ENCODE measurements at regions not wholly inside any gene's neighbourhood (a gene's known extent, or its start where the extent isn't known, plus 50 kb on each side); places are given as distances from the start of the nearest gene placed in this dataset.

DNA sequence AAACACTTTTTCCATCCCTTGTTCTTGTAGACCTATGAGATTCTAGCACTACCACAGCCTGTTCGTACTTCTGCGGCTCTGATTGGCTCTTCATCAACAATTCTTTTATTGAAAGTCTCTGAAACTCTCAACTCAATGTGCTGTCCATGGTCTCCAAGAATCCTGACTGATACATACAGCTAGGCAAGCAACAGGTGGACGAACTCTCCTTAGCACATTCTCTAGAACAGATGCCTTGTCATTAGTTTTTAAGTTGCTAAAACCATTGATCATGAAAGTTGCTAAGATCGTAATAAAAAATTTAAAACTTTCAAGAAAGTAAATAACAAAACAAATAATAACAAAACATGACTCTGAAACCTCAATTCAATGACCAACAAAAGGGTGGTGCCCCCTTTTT, 210.5 kb downstream of the EPHA4 start:
- no peaks in the 10 kb centered on the region for H3K9me3 ChIP-seq
- intact Hi-C loops (cut with DNase I): no loop called here
- no peak overlapping the region for H3K27ac ChIP-seq
- no peak for ATAC-seq
- H3K36me3 ChIP-seq: no peaks in the 10 kb centered on the region
- H3K4me3 ChIP-seq: no peak overlapping the region
- H3K27me3 ChIP-seq: no peaks in the 10 kb centered on the region
- no peaks in the 10 kb centered on the region for H3K4me1 ChIP-seq
- TF ChIP-seq, protein P1, sequence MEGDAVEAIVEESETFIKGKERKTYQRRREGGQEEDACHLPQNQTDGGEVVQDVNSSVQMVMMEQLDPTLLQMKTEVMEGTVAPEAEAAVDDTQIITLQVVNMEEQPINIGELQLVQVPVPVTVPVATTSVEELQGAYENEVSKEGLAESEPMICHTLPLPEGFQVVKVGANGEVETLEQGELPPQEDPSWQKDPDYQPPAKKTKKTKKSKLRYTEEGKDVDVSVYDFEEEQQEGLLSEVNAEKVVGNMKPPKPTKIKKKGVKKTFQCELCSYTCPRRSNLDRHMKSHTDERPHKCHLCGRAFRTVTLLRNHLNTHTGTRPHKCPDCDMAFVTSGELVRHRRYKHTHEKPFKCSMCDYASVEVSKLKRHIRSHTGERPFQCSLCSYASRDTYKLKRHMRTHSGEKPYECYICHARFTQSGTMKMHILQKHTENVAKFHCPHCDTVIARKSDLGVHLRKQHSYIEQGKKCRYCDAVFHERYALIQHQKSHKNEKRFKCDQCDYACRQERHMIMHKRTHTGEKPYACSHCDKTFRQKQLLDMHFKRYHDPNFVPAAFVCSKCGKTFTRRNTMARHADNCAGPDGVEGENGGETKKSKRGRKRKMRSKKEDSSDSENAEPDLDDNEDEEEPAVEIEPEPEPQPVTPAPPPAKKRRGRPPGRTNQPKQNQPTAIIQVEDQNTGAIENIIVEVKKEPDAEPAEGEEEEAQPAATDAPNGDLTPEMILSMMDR (IDR thresholded peaks at IDR 0.05): no peak
- no peak for DNase-seq

DNA sequence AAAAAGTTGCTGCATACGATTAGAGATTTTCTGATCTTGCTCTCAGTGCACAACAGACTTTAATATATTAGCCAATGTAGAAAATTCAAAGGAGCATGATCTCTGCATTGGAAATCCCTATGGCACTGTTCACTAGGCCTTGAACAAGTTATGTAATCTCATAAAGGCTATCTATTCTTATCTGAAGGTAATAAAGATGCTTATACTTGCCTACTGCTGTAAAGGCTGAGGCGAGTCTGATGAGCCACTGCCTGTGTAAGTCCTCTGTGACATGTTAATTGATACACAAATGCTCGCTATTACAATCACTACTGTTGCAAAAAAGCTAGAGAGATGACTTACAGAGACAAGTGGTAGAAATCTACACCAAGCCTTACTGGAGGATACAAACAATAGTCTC, 207.4 kb downstream of the EPHA4 start:
- intact Hi-C loops (cut with DNase I): no loop called here
- no peak for ATAC-seq
- H3K4me3 ChIP-seq: no peak overlapping the region
- no peak overlapping the region for H3K27ac ChIP-seq
- H3K9me3 ChIP-seq: no peaks in the 10 kb centered on the region
- no peaks in the 10 kb centered on the region for H3K4me1 ChIP-seq
- no peak for DNase-seq
- no peaks in the 10 kb centered on the region for H3K36me3 ChIP-seq
- no peaks in the 10 kb centered on the region for H3K27me3 ChIP-seq
- TF ChIP-seq, protein P1 (IDR thresholded peaks at IDR 0.05): no peak

Small RNA genes lying in the stretch of these regions (microRNA-seq; reads per million reads assigned to microRNA genes)
- gene MIR4268: 0 reads per million in 2 donors
